GM23338 (cell line): ENCODE measurements at regions not wholly inside any gene's neighbourhood (a gene's known extent, or its start where the extent isn't known, plus 50 kb on each side); places are given as distances from the start of the nearest gene placed in this dataset.

Experiments
- ATAC-seq: fragments of 200-7000 bp; cut with Tn5 transposase; 3 replicates; pipeline ENCODE4 v1.9.1; 2020
- DNase-seq: peaks from one replicate; pipeline ENCODE4 v3.0.0-alpha.2; 2015; ENCODE audit warnings: low spot score
- H2AFZ ChIP-seq: fragments of 200-600 bp; sonication (generic); 2 replicates; pipeline ENCODE4 v1.8.0; 2016; ENCODE audit warnings: antibody characterized with exemption, mild to moderate bottlenecking, moderate library complexity
- H3F3A ChIP-seq: fragments of 200-600 bp; sonication (generic); replicated peaks from 2 replicates; pipeline ENCODE4 v1.8.0; 2017; ENCODE audit warnings: antibody characterized with exemption, mixed run types, low read depth
- H3K27ac ChIP-seq: fragments of 200-600 bp; sonication (generic); 2 replicates; pipeline ENCODE4 v1.6.1; 2016; ENCODE audit warnings: low read depth
- H3K27me3 ChIP-seq: fragments of 200-600 bp; sonication (generic); 2 replicates; pipeline ENCODE4 v1.8.0; 2016; ENCODE audit warnings: mild to moderate bottlenecking, mixed run types, moderate library complexity; ENCODE audit not compliant: insufficient read depth
- H3K36me3 ChIP-seq: fragments of 200-600 bp; sonication (generic); 2 replicates; pipeline ENCODE4 v1.8.0; 2016; ENCODE audit warnings: mild to moderate bottlenecking; ENCODE audit not compliant: insufficient read depth
- H3K4me1 ChIP-seq: fragments of 200-600 bp; sonication (generic); 2 replicates; pipeline ENCODE4 v1.8.0; 2016; ENCODE audit warnings: mild to moderate bottlenecking, moderate library complexity; ENCODE audit not compliant: insufficient read depth
- H3K4me2 ChIP-seq: fragments of 200-600 bp; sonication (generic); 2 replicates; pipeline ENCODE4 v1.7.1; 2017; ENCODE audit warnings: mixed run types
- H3K4me3 ChIP-seq: fragments of 200-600 bp; sonication (generic); 2 replicates; pipeline ENCODE4 v1.6.1; 2016; ENCODE audit warnings: mixed run types
- H3K79me2 ChIP-seq: fragments of 200-600 bp; sonication (generic); replicated peaks from 2 replicates; pipeline ENCODE4 v1.8.0; 2017; ENCODE audit warnings: mild to moderate bottlenecking; ENCODE audit not compliant: insufficient read depth
- H3K9me2 ChIP-seq: fragments of 200-600 bp; sonication (generic); 2 replicates; pipeline ENCODE4 v1.8.0; 2017; ENCODE audit not compliant: insufficient read depth
- H4K20me1 ChIP-seq: fragments of 200-600 bp; sonication (generic); replicated peaks from 2 replicates; pipeline ENCODE4 v1.8.0; 2017; ENCODE audit warnings: mild to moderate bottlenecking; ENCODE audit not compliant: insufficient read depth
- H3K27ac Mint-ChIP-seq: 2 replicates; pipeline ENCODE4 v1.8.0; 2020; ENCODE audit warnings: inconsistent platforms, mild to moderate bottlenecking, moderate library complexity, mixed read lengths
- H3K27me3 Mint-ChIP-seq: 3 replicates; pipeline ENCODE4 v1.8.0; 2022; ENCODE audit warnings: low read depth, mild to moderate bottlenecking, moderate library complexity, mixed read lengths, inconsistent platforms; ENCODE audit not compliant: insufficient read depth, poor library complexity
- H3K36me3 Mint-ChIP-seq: 3 replicates; pipeline ENCODE4 v1.8.0; 2021; ENCODE audit warnings: low read depth, mild to moderate bottlenecking, inconsistent platforms, moderate library complexity, mixed read lengths
- H3K4me1 Mint-ChIP-seq: 3 replicates; pipeline ENCODE4 v1.8.0; 2020; ENCODE audit warnings: mild to moderate bottlenecking, inconsistent platforms, mixed read lengths
- H3K4me3 Mint-ChIP-seq: 3 replicates; pipeline ENCODE4 v1.8.0; 2021; ENCODE audit warnings: moderate library complexity, mild to moderate bottlenecking, inconsistent platforms, mixed read lengths
- H3K9me3 Mint-ChIP-seq: 3 replicates; pipeline ENCODE4 v1.8.0; 2020; ENCODE audit warnings: moderate library complexity, mild to moderate bottlenecking, inconsistent platforms, mixed read lengths
- CREB1 ChIP-seq: fragments of 250-450 bp; sonication (Bioruptor Pico); IDR thresholded peaks from 2 replicates; pipeline ENCODE4 v1.5.0; 2020; ENCODE audit warnings: low read depth, mild to moderate bottlenecking, moderate library complexity
- EZH2 ChIP-seq: fragments of 200-600 bp; sonication (generic); IDR thresholded peaks from one replicate; pipeline ENCODE4 v1.8.0; 2017; ENCODE audit warnings: antibody characterized with exemption, mild to moderate bottlenecking, low read depth; ENCODE audit not compliant: unreplicated experiment
- EZH2phosphoT487 ChIP-seq: fragments of 200-600 bp; sonication (generic); IDR thresholded peaks from one replicate; pipeline ENCODE4 v1.8.1; 2018; ENCODE audit warnings: antibody characterized with exemption; ENCODE audit not compliant: unreplicated experiment
- JUNB ChIP-seq: IDR thresholded peaks from one replicate; pipeline ENCODE4 v1.6.1; 2016; ENCODE audit warnings: antibody characterized with exemption; ENCODE audit not compliant: unreplicated experiment
- NANOG ChIP-seq: IDR thresholded peaks from 2 replicates; pipeline ENCODE4 v1.6.1; 2016; ENCODE audit warnings: antibody characterized with exemption, borderline replicate concordance
- POLR2AphosphoS5 ChIP-seq: IDR thresholded peaks from 2 replicates; pipeline ENCODE4 v1.6.1; 2016; ENCODE audit warnings: antibody characterized with exemption, low read depth
- STAT1 ChIP-seq: IDR thresholded peaks from one replicate; pipeline ENCODE4 v1.6.1; 2016; ENCODE audit warnings: antibody characterized with exemption; ENCODE audit not compliant: unreplicated experiment
- ZNF114 ChIP-seq: fragments of 250-450 bp; sonication (Bioruptor Pico); IDR thresholded peaks from 2 replicates; pipeline ENCODE4 v1.5.0; 2020; ENCODE audit warnings: mild to moderate bottlenecking, moderate library complexity
- ZNF331 ChIP-seq: fragments of 250-450 bp; sonication (Bioruptor Pico); IDR thresholded peaks from 2 replicates; pipeline ENCODE4 v1.5.0; 2020; ENCODE audit warnings: low read depth, mild to moderate bottlenecking, moderate library complexity
- TF ChIP-seq, protein P1 (sequence below), 2 experiments: fragments of 200-600 bp in 1 of 2; sonication (generic) in 1 of 2; conservative IDR thresholded peaks; 2 replicates each; pipeline versions ENCODE4 v1.5.1 to v1.6.1; 2016 to 2017; ENCODE audit warnings: antibody characterized with exemption in 2 of 2, low read depth in 2 of 2, mild to moderate bottlenecking in 2 of 2, moderate library complexity in 1 of 2
- TF ChIP-seq, protein P2 (sequence below): IDR thresholded peaks from one replicate; pipeline ENCODE4 v1.6.1; 2018; ENCODE audit warnings: antibody characterized with exemption; ENCODE audit not compliant: unreplicated experiment
- TF ChIP-seq, protein P3 (sequence below): fragments of 250-450 bp; sonication (Bioruptor Pico); IDR thresholded peaks from 2 replicates; pipeline ENCODE4 v1.5.0; 2020; ENCODE audit warnings: mild to moderate bottlenecking, moderate library complexity
- TF ChIP-seq, protein P4 (sequence below): IDR thresholded peaks from 2 replicates; pipeline ENCODE4 v1.6.1; 2016; ENCODE audit warnings: antibody characterized with exemption

DNA sequence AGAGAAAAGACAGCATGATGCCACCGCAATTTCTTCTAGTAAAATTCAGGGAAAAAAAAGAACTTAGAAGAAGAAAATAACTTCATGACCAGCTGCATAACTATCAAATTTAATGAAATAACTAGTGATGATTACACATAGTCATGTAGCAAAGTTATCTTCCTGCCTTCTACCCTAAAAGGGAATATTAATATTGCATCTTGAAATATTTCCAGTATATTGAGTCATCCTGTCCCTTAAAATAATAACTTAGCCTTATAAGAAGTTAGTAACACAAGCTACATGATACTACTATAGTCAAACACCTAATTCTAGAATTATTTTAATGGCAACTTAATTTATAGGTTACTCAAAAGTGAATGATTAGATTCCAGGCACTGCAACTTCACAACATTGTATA, 289.2 kb downstream of the KLF12 start:
- Histone ChIP-seq H3K4me2 (no peak overlapping the region), H3K4me3 (no peak overlapping the region), H4K20me1 (no peaks in the 10 kb centered on the region), H3F3A (no peaks in the 10 kb centered on the region), H3K9me2 (no peaks in the 10 kb centered on the region), H3K4me1 (peaks cover 11% of the 10 kb centered on the region; the same call in 1 of the 2 replicates), H2AFZ (no peak overlapping the region), H3K27me3 (no peaks in the 10 kb centered on the region), H3K79me2 (no peaks in the 10 kb centered on the region), H3K36me3 (no peaks in the 10 kb centered on the region), H3K27ac (no peak overlapping the region)
- Mint-ChIP-seq H3K9me3 (no peaks in the 10 kb centered on the region), H3K27ac (no peak overlapping the region), H3K27me3 (peaks cover 4% of the 10 kb centered on the region), H3K36me3 (no peaks in the 10 kb centered on the region), H3K4me1 (peaks cover 38% of the 10 kb centered on the region), H3K4me3 (no peak overlapping the region)
- ATAC-seq (no peak), DNase-seq (no peak)
- TF ChIP-seq ZNF114 (CRISPR knock-in tag) (no peak), STAT1 (no peak), EZH2phosphoT487 (no peak), POLR2AphosphoS5 (no peak), JUNB (no peak), NANOG (no peak), EZH2 (no peak), ZNF331 (CRISPR knock-in tag) (no peak), CREB1 (CRISPR knock-in tag) (no peak)
- TF ChIP-seq, protein P1, sequence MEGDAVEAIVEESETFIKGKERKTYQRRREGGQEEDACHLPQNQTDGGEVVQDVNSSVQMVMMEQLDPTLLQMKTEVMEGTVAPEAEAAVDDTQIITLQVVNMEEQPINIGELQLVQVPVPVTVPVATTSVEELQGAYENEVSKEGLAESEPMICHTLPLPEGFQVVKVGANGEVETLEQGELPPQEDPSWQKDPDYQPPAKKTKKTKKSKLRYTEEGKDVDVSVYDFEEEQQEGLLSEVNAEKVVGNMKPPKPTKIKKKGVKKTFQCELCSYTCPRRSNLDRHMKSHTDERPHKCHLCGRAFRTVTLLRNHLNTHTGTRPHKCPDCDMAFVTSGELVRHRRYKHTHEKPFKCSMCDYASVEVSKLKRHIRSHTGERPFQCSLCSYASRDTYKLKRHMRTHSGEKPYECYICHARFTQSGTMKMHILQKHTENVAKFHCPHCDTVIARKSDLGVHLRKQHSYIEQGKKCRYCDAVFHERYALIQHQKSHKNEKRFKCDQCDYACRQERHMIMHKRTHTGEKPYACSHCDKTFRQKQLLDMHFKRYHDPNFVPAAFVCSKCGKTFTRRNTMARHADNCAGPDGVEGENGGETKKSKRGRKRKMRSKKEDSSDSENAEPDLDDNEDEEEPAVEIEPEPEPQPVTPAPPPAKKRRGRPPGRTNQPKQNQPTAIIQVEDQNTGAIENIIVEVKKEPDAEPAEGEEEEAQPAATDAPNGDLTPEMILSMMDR (conservative IDR thresholded peaks at IDR 0.05; ENCODE audit: low read depth in 2 of 2) = no peak
- TF ChIP-seq, protein P2, sequence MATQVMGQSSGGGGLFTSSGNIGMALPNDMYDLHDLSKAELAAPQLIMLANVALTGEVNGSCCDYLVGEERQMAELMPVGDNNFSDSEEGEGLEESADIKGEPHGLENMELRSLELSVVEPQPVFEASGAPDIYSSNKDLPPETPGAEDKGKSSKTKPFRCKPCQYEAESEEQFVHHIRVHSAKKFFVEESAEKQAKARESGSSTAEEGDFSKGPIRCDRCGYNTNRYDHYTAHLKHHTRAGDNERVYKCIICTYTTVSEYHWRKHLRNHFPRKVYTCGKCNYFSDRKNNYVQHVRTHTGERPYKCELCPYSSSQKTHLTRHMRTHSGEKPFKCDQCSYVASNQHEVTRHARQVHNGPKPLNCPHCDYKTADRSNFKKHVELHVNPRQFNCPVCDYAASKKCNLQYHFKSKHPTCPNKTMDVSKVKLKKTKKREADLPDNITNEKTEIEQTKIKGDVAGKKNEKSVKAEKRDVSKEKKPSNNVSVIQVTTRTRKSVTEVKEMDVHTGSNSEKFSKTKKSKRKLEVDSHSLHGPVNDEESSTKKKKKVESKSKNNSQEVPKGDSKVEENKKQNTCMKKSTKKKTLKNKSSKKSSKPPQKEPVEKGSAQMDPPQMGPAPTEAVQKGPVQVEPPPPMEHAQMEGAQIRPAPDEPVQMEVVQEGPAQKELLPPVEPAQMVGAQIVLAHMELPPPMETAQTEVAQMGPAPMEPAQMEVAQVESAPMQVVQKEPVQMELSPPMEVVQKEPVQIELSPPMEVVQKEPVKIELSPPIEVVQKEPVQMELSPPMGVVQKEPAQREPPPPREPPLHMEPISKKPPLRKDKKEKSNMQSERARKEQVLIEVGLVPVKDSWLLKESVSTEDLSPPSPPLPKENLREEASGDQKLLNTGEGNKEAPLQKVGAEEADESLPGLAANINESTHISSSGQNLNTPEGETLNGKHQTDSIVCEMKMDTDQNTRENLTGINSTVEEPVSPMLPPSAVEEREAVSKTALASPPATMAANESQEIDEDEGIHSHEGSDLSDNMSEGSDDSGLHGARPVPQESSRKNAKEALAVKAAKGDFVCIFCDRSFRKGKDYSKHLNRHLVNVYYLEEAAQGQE = no peak
- TF ChIP-seq, protein P3, sequence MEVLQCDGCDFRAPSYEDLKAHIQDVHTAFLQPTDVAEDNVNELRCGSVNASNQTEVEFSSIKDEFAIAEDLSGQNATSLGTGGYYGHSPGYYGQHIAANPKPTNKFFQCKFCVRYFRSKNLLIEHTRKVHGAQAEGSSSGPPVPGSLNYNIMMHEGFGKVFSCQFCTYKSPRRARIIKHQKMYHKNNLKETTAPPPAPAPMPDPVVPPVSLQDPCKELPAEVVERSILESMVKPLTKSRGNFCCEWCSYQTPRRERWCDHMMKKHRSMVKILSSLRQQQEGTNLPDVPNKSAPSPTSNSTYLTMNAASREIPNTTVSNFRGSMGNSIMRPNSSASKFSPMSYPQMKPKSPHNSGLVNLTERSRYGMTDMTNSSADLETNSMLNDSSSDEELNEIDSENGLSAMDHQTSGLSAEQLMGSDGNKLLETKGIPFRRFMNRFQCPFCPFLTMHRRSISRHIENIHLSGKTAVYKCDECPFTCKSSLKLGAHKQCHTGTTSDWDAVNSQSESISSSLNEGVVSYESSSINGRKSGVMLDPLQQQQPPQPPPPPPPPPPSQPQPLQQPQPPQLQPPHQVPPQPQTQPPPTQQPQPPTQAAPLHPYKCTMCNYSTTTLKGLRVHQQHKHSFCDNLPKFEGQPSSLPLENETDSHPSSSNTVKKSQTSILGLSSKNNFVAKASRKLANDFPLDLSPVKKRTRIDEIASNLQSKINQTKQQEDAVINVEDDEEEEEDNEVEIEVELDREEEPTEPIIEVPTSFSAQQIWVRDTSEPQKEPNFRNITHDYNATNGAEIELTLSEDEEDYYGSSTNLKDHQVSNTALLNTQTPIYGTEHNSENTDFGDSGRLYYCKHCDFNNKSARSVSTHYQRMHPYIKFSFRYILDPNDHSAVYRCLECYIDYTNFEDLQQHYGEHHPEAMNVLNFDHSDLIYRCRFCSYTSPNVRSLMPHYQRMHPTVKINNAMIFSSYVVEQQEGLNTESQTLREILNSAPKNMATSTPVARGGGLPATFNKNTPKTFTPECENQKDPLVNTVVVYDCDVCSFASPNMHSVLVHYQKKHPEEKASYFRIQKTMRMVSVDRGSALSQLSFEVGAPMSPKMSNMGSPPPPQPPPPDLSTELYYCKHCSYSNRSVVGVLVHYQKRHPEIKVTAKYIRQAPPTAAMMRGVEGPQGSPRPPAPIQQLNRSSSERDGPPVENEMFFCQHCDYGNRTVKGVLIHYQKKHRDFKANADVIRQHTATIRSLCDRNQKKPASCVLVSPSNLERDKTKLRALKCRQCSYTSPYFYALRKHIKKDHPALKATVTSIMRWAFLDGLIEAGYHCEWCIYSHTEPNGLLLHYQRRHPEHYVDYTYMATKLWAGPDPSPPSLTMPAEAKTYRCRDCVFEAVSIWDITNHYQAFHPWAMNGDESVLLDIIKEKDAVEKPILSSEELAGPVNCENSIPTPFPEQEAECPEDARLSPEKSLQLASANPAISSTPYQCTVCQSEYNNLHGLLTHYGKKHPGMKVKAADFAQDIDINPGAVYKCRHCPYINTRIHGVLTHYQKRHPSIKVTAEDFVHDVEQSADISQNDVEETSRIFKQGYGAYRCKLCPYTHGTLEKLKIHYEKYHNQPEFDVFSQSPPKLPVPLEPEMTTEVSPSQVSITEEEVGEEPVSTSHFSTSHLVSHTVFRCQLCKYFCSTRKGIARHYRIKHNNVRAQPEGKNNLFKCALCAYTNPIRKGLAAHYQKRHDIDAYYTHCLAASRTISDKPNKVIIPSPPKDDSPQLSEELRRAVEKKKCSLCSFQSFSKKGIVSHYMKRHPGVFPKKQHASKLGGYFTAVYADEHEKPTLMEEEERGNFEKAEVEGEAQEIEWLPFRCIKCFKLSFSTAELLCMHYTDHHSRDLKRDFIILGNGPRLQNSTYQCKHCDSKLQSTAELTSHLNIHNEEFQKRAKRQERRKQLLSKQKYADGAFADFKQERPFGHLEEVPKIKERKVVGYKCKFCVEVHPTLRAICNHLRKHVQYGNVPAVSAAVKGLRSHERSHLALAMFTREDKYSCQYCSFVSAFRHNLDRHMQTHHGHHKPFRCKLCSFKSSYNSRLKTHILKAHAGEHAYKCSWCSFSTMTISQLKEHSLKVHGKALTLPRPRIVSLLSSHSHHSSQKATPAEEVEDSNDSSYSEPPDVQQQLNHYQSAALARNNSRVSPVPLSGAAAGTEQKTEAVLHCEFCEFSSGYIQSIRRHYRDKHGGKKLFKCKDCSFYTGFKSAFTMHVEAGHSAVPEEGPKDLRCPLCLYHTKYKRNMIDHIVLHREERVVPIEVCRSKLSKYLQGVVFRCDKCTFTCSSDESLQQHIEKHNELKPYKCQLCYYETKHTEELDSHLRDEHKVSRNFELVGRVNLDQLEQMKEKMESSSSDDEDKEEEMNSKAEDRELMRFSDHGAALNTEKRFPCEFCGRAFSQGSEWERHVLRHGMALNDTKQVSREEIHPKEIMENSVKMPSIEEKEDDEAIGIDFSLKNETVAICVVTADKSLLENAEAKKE = no peak
- TF ChIP-seq, protein P4, sequence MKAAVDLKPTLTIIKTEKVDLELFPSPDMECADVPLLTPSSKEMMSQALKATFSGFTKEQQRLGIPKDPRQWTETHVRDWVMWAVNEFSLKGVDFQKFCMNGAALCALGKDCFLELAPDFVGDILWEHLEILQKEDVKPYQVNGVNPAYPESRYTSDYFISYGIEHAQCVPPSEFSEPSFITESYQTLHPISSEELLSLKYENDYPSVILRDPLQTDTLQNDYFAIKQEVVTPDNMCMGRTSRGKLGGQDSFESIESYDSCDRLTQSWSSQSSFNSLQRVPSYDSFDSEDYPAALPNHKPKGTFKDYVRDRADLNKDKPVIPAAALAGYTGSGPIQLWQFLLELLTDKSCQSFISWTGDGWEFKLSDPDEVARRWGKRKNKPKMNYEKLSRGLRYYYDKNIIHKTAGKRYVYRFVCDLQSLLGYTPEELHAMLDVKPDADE = no peak
